HG02571 (cell line): ENCODE measurements at regions not wholly inside any gene's neighbourhood (a gene's known extent, or its start where the extent isn't known, plus 50 kb on each side); places are given as distances from the start of the nearest gene placed in this dataset.
"Not testable (repeated sequence)": the region's sequence is repeated elsewhere in the genome, so short reads cannot be mapped to it uniquely, and the experiment has no call there.

Experiments used
- ATAC-seq: cut with Tn5 transposase; IDR thresholded peaks from one replicate; pipeline ENCODE4 v1.9.1; 2021; ENCODE audit warnings: mild to moderate bottlenecking, moderate library complexity; ENCODE audit not compliant: unreplicated experiment

DNA sequence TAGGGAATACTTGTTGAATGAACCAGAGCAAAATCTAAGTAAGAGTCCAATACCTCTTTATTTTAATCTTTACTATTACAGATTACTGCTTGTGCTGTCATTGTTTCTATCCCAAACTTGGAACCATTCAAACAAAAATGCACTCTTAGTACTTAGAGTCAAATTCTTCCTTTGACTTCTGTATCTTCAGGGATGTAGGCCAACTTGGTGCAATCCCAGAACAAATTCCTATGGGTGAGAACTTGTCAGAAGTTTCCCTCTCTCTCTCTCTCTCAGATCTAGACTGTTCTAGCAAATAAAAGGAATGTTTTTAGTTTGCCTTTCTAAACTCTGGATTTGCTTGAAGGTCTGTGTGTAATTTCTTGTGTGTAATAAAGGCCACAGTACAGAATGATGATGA is 329.0 kb upstream of the TMTC4 start:
- ATAC-seq, result no peak

DNA sequence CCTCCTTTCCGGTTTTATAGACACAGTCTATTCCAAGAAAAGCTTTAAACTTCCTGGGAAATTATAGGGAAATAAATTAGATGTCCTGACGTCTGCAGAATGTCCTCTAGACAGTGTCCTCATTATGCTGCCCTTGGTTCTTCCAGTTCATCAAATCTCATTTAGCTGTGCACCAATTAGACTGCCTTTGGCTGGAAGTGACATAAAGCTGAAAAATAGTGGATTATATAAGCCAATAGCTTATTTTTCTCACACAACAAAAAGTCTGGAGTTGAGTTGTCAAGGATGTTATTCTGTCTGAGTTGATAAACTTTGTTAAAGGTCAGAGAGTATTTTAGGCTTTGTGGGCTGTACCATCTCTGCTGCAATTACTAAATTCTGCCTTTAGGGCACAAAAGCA is 314.8 kb upstream of the TMTC4 start:
- no peak for ATAC-seq

DNA sequence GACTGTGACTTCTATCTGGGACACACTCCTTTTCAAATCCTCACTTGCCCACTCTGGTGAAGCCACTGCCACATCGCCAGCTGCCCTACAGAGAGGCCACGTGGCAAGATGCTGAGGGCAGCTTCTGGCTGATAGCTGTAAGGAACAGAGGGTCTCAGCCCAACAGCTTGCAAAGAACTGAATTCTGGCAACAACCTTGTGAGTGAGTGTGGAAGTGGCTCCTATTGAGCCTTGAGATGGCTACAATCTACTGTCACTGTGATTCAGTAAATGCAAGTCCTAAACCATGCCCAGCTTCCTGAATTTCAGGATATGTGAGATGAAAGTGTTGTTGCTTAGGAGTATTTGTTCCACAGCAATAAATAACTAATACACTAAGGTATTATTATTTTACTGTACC is 314.3 kb upstream of the TMTC4 start:
- no peak for ATAC-seq

DNA sequence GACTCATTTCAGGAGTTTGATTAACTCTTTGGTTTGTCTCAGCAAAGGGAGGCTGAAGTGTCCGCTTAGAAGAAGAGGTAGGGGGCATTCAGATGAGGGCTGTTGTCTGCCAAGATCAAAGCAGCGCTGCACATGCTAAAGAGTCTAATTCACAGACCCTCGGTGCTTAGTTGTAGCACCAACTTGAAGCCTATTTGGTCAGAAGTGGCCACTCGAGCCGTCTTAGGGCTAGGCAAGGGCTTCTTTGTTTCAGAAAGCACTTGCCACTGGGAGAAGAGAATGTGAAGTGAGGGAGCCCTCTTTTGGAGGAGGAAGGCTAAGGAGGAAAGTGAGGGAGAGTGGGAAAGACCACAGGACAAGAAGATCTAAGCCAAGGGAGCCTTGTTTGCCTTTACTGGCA is 313.4 kb upstream of the TMTC4 start:
- ATAC-seq, result no peak

DNA sequence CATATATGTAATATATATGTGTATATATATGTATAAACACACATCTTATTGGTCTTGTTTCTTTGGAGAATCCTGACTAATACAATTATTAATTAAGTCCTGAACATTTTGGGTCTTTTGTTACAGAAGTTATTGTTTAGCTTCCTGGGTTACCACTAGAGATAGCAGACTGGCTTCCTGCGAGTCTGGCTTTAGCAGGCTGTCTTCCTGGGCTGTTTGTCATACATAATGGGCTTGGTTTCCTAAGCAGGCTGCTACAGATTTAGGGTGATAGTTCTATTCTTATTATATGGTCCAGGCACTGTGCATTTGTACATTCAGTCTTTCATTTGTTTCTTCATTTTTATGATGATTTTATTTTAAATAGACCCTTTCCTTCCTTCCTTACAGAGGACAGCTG is 312.0 kb upstream of the TMTC4 start:
- no peak for ATAC-seq

DNA sequence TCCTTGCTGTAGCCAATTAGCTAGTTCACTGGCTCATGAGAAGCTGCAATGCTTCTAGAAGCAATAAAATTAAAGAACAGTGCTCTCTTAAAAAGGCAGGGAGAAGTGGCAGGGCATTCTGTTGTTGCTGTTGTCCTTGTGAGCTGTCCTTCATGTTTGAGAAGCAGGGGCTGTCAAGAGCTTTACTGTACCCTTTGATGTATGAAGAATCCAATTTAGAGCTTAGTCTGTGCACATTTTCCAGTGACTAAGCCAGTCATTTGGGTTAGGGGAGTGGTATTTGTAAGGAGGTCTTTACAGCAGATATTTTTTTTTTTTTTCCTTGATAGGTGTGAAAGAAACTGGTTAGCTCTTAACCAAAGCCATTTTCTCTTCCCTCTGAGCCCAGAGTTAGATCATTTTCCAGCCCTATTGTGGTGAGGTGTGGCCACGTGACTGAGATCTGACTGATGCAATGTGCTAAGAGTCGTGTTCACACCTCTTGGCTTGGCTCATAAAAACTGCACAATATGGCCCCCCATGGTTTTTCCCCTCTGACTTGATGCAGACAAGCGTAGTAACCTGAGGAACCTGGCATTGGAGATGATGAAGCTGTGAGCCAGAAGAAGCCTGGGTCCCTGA is 309.6 kb upstream of the TMTC4 start:
- ATAC-seq, result no peak

DNA sequence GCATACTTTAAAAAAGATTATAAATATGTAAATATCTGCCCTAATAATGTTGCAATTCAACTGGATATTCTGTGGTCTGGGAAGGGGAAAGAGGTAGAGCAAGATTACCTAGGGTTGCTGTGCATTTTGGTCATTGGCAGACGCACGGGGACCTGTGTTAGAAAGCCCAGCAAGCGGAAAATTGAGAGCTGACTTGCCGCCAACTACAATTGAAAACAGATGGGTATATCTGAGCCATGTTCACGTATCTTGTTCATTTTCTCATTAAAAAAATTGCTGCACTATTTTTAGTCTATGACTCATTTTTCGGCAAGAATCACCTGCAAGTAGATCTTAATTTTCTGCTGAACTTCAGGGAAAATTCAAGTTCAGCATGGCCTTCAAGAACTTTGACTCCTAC is 308.5 kb upstream of the TMTC4 start:
- no peak for ATAC-seq

DNA sequence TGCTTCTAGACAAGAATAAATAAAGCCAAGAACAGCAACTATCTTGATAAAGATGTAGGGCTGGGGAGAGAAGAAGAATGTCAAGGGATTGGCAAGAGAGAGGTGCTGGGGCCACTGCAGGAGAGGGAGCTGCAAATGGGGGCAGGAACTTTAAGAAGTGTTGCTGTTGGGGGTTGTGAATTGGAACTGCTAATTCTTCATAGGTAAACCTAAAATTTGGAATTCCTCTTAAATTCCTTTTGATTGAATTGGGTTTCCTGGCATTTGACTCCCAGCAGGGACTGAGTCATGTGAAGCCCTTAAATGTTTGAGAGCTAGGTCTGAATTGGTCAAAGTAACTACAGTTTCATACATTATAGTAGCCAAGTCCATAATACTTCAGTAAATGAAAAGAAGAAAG is 305.6 kb upstream of the TMTC4 start:
- ATAC-seq, result no peak

DNA sequence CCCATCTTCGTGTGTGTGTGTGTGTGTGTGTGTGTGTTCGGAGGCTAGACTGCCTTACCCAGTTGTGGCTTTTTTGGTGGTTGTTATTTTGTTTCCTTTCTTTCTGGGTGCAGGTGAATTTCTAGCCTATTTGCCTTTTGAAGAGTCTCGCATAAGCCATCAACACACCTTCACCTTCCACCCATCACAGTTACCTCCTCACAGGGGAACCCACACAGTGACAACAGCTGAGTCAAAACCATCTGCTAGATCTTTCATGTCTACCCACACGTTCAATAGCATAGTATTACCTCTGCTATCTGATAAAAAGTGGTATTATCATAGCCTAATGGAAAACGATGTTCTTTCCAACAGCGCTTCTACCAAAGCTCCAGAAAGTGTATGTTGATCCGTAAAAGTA is 303.2 kb upstream of the TMTC4 start:
- ATAC-seq, result no peak

DNA sequence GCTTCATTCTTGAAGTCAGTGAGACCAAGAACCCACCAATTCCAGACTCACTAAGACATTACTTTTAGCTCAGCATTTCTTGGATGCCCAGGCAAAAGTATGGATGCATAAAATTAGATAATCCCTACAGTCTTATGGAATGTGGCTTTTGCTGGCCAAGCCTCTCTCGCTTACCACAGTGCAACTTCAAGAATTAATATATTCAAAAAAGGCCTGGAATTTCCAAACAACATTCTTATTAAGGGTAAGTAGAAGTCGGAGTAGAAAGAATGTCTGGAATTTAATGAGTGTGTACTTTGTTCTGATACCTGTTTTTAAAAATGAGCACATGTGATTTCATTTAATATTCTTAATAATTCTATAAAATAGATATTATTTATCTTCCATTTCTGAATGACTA is 302.4 kb upstream of the TMTC4 start:
- no peak for ATAC-seq

DNA sequence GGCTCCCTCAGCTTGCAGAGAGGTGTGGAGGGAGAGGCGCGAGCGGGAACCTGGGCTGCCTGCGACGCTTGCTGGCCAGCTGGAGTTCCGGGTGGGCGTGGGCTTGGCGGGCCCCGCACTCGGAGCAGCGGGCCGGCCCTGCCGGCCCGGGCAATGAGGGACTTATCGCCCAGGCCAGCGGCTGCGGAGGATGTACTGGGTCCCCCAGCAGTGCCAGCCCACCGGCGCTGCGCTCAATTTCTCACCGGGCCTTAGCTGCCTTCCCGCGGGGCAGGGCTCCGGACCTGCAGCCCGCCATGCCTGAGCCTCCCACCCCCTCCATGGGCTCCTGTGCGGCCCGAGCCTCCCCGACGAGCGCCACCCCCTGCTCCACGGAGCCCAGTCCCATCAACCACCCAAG is 301.1 kb upstream of the TMTC4 start:
- not testable (repeated sequence) for ATAC-seq

DNA sequence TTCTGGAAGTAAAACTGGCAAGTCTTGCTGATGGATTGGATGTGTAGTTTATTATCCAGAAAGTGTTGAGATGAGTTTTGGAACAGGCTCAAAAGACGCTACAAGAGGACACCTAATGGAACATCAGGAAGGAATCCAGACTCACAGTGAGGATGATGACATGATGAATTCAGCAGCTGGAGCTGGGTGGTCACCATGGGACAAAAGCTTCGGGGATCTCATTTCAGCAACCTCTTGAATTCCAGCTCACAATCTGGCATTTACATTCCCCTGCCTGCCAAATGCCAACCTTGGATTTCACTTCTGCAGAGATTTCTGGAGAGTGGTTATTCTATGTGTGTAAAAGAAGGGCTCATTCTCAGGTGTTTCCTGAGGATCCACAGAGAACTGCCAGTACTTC is 288.0 kb upstream of the TMTC4 start:
- ATAC-seq, result no peak

DNA sequence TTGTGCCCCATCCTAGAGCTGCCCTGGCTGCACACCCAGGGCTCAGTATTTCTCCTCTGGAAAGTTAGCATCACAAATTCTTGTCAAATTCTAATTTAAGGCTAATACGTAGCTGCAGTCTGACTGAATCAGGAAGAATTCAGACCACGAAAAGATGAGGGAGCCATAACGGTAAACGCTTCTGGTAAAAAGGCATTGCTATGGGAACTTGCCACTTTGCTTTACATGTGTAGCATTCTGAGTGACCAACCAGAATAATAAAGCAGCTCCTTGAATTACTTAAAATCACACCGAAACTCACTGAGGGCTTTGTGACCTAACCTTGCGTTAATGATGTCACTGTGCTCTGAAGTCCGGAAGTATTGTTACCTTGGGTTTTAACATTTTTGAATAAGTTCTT is 286.6 kb upstream of the TMTC4 start:
- ATAC-seq, result no peak

DNA sequence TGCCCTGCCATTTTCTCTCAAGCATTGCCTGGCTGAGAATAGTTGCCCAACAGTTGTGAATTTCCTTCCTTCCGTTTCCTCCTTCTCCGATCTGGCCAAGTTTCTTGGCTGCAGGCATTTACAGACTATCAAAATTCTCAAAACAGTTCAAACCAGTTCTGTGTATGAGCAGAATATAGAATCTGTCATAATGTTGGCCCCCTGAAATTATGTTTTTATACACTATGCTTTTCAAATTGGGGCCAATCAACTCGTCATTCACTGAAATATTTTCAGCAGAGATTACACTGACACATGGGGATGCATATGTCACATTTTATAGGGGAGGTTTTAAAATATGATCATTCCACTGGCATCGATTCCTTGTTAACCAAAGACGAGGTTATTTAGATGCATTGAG is 284.2 kb upstream of the TMTC4 start:
- ATAC-seq, result no peak

DNA sequence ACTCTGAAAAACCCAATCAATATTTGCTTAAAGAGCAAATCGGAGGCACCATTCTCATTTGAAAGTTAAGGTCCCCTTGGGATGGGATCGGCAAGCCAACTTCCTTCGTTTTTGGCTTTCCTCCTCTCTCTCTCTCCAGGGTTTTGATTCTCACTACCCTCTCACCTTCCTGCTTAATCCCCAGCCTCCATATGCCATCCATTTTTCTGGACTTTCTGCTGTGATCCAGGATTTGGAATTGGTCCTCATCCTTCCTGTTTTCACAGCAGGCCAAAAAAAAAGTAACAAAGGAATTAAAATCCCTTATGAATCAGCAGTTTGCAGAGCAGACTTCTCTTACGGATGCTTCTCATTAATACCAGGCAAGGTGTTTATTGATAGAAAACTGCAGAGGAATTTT is 283.1 kb upstream of the TMTC4 start:
- ATAC-seq, result no peak

DNA sequence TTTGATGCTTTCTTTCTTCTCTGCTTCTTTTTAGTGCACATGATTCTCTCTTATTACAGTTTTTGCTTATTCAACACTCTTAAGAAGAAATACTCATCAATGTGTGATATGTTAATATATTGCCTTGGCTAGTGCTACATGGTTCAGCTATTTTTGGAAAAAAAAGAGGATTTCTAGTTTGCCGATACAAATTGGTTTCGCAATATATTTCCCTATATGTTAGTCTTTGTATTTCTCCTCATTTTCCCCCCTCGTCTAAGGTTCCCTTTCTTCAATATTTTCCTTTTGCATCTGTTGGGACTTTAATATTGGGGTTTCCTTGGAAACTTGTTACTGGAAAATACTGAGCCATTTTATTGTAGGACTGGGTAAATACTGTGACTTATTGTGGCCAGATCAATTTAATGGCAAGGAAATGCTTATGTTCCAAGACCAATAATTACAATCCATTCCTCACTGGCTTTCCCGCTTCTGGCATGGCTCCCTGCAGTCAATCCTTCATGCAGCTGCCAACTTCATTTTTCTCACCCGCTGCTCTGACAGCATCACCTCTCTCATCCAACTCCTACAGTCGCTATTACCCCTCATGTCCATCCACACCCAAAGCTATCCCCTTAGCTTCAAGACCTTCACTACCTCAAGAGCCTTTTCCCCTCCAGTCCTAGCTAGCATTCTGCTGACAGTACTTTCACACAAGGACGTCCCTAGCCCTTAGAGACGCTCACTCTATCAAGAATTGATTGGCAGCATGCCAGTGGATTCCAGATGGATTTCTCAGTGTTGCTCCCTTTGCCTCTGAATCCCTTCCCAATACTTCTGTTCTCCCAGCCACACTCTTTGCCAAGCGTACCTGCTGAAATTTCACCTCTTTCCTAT is 280.1 kb upstream of the TMTC4 start:
- ATAC-seq, result no peak

DNA sequence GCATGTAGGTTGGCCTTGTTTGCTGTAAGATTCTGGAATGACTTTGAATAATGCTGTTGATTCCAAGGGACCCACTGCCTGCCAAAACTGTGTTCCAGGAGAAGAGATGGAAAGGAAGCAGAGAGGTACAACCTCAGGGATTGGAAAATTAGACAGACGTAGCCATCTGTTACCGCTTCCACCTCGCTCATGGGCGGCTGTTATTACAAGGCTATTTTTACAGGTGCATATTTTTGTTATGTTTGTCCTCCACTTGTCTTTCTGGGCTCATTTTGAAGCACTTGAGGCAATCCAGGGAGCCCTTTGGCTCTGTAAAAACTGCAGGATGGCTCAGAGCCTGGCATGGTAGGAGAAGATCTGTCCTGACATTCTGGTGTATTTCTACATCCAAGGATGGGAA is 276.4 kb upstream of the TMTC4 start:
- ATAC-seq, result no peak

DNA sequence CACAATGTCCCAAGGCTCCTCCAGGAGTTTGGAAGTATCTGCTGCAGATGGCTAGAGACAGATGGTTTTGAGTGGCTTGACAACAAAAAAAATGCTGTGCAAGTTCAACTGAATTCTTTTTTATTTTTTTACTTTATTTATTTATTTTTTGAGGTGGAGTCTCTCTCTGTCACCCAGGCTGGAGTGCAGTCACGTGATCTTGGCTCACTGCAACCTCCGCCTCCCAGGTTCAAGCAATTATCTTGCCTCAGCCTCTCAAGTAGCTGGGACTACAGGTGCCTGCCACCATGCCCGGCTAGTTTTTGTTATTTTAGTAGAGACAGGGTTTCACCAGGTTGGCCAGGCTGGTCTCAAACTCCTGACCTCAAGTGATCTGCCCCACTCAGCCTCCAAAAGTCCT is 274.3 kb upstream of the TMTC4 start:
- not testable (repeated sequence) for ATAC-seq

DNA sequence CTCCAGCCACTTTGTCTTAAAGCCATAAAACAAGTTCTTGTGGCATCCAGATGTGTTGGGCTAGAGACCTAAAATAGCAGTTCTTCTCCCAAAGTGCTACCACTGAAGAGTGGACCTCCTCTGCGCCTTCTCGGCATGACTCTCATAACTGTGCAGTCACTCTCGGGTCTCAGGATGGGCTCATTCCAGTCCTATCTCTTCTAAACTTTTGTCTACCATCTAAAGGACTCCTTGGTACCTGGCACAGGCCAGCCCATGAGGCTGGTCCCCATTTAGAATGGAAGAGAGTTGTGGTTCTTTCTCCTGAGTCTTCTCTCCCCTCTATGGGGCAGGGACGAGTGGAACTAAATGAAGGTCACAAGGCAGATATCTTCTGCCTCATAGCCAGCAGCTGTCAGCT is 272.0 kb upstream of the TMTC4 start:
- ATAC-seq, result no peak

DNA sequence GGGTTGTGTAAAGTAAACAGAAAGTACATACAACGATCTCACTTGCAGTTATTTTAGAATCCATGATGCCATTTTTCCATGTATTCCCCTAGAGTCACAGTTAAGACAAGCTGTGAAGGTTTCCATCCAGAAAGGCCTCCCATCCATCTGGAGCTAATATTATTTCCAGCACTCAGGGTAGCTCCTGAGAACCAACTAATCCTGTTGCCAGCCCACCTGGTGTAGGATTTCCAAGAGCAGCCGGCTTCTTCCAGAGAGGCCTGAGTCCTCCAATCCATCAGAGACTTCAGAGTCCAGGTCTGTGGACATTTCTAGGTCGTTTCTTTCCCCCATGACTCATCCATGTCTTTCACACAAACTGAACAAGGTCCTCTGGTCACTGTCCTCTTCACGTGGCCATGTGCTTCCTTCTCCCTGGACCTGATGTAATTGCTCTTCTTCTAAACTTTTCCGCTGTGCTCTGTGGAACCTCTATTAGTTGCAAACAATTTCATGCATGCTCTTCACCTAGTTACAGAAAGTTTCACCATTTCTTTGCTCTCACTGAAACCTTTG is 270.3 kb upstream of the TMTC4 start:
- ATAC-seq, result no peak

DNA sequence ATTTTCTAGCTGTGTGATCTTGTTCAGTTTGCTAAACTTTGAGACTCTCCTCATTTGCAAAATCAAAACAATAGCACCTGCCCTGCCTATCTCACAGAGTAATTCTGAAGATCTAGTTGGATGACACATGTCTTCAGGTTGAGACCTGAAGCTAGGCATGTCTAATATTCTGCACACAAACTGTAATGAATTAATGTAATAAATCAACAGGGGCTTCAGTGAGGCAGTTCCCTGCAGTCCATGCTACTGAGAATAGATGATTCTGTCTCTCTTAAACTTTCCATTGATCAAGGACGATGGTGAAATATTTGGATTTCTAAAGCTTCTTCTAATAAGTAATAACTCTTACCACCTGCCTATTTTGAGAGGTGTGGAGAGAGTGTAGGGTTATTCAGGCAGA is 268.1 kb upstream of the TMTC4 start:
- ATAC-seq, result no peak
